ENCODE measurements at regions not wholly inside any gene's neighbourhood (a gene's known extent, or its start where the extent isn't known, plus 50 kb on each side); places are given as distances from the start of the nearest gene placed in this dataset.

DNA sequence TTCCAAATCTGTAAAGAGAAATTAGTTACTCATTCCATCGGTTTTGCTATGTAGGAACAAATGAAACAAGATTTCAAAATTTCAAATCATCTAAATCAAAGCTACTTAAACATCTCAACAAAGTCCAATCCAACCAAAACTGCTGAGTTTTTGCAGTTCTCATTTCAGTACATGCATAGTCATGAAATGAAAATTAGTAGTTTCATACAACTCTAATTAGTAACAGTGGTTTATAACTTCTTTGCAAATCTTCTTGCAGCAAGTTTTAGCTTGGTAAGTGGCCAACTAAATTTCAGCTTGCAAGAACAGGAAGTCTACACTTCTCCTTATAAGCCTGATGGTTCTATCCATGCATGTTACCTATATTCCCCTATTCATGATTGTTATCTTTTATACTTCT lies 75.6 kb downstream of the SPRY2 start (continued):
- TF ChIP-seq ZNF331 (CRISPR knock-in tag; IDR thresholded peaks at IDR 0.05; ENCODE audit: low read depth) (no peak), ZNF114 (CRISPR knock-in tag; IDR thresholded peaks at IDR 0.05) (no peak), NANOG (IDR thresholded peaks at IDR 0.05; ENCODE audit: borderline replicate concordance) (no peak), EZH2 (IDR thresholded peaks at IDR 0.05; ENCODE audit: low read depth, unreplicated experiment) (no peak)
- TF ChIP-seq, protein P1, sequence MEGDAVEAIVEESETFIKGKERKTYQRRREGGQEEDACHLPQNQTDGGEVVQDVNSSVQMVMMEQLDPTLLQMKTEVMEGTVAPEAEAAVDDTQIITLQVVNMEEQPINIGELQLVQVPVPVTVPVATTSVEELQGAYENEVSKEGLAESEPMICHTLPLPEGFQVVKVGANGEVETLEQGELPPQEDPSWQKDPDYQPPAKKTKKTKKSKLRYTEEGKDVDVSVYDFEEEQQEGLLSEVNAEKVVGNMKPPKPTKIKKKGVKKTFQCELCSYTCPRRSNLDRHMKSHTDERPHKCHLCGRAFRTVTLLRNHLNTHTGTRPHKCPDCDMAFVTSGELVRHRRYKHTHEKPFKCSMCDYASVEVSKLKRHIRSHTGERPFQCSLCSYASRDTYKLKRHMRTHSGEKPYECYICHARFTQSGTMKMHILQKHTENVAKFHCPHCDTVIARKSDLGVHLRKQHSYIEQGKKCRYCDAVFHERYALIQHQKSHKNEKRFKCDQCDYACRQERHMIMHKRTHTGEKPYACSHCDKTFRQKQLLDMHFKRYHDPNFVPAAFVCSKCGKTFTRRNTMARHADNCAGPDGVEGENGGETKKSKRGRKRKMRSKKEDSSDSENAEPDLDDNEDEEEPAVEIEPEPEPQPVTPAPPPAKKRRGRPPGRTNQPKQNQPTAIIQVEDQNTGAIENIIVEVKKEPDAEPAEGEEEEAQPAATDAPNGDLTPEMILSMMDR (conservative IDR thresholded peaks at IDR 0.05; ENCODE audit: low read depth in 2 of 2), result no peak

DNA sequence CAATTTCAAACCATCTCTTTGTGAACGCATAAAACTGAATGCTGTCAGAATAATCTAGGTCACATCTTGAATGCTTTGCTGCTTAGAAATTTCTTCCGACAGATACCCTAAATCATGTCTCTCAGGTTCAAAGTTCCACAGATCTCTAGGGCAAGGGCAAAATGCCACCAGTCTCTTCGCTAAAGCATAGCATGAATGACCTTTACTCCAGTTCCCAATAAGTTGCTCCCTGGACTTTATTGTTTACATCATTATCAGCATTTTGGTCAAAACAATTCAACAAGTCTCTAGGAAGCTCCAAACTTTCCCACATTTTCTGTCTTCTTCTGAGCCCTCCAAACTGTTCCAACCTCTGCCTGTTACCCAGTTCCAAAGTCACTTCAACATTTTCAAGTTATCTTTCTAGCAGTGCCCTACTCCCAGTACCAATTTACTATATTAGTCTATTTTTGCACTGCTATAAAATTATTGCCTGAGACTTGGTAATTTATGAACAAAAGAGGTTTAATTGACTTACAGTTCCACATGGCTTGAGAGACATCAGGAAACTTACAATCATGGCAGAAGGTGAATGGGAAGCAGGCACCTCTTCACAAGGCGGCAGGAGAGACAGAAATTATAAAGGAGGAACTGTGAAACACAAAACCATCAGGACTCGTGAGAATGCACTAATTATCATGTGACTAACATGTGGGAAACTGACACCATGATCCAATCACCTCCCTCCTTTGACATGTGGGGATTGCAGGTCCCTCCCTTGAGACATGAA lies 77.0 kb downstream of the SPRY2 start:
- no peak overlapping the region for H3K4me3 Mint-ChIP-seq
- Histone ChIP-seq H3K4me3 (no peak overlapping the region), H3K36me3 (ENCODE audit: insufficient read depth) (no peaks in the 10 kb centered on the region), H3K79me2 (replicated peaks; ENCODE audit: insufficient read depth) (no peaks in the 10 kb centered on the region), H4K20me1 (replicated peaks; ENCODE audit: insufficient read depth) (no peaks in the 10 kb centered on the region), H3K9me2 (ENCODE audit: insufficient read depth) (peaks cover 5% of the 10 kb centered on the region; the same call in 1 of the 2 replicates), H3K4me1 (ENCODE audit: insufficient read depth) (no peaks in the 10 kb centered on the region), H3K27ac (ENCODE audit: low read depth) (no peak overlapping the region), H3F3A (replicated peaks; ENCODE audit: low read depth) (no peaks in the 10 kb centered on the region), H2AFZ (no peak overlapping the region), H3K4me2 (no peak overlapping the region), H3K27me3 (ENCODE audit: insufficient read depth) (no peaks in the 10 kb centered on the region)
- no peaks in the 10 kb centered on the region; the same call in 2 of the 3 replicates for H3K4me1 Mint-ChIP-seq
- DNase-seq (ENCODE audit: low spot score), result no peak
- no peak overlapping the region for H3K27ac Mint-ChIP-seq
- peaks cover 18% of the 10 kb centered on the region for H3K9me3 Mint-ChIP-seq
- no peak for ATAC-seq
- peaks cover 22% of the 10 kb centered on the region for H3K36me3 Mint-ChIP-seq (ENCODE audit: low read depth)
- peaks cover 2% of the 10 kb centered on the region for H3K27me3 Mint-ChIP-seq (ENCODE audit: insufficient read depth, low read depth, poor library complexity)
- TF ChIP-seq, protein P2, sequence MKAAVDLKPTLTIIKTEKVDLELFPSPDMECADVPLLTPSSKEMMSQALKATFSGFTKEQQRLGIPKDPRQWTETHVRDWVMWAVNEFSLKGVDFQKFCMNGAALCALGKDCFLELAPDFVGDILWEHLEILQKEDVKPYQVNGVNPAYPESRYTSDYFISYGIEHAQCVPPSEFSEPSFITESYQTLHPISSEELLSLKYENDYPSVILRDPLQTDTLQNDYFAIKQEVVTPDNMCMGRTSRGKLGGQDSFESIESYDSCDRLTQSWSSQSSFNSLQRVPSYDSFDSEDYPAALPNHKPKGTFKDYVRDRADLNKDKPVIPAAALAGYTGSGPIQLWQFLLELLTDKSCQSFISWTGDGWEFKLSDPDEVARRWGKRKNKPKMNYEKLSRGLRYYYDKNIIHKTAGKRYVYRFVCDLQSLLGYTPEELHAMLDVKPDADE (IDR thresholded peaks at IDR 0.05), result no peak
- TF ChIP-seq EZH2 (IDR thresholded peaks at IDR 0.05; ENCODE audit: low read depth, unreplicated experiment) (no peak), POLR2AphosphoS5 (IDR thresholded peaks at IDR 0.05; ENCODE audit: low read depth) (no peak), ZNF331 (CRISPR knock-in tag; IDR thresholded peaks at IDR 0.05; ENCODE audit: low read depth) (no peak), STAT1 (IDR thresholded peaks at IDR 0.05; ENCODE audit: unreplicated experiment) (no peak), JUNB (IDR thresholded peaks at IDR 0.05; ENCODE audit: unreplicated experiment) (no peak), ZNF114 (CRISPR knock-in tag; IDR thresholded peaks at IDR 0.05) (no peak), NANOG (IDR thresholded peaks at IDR 0.05; ENCODE audit: borderline replicate concordance) (no peak)
- TF ChIP-seq, protein P1 (conservative IDR thresholded peaks at IDR 0.05; ENCODE audit: low read depth in 2 of 2), result no peak
- TF ChIP-seq, protein P3, sequence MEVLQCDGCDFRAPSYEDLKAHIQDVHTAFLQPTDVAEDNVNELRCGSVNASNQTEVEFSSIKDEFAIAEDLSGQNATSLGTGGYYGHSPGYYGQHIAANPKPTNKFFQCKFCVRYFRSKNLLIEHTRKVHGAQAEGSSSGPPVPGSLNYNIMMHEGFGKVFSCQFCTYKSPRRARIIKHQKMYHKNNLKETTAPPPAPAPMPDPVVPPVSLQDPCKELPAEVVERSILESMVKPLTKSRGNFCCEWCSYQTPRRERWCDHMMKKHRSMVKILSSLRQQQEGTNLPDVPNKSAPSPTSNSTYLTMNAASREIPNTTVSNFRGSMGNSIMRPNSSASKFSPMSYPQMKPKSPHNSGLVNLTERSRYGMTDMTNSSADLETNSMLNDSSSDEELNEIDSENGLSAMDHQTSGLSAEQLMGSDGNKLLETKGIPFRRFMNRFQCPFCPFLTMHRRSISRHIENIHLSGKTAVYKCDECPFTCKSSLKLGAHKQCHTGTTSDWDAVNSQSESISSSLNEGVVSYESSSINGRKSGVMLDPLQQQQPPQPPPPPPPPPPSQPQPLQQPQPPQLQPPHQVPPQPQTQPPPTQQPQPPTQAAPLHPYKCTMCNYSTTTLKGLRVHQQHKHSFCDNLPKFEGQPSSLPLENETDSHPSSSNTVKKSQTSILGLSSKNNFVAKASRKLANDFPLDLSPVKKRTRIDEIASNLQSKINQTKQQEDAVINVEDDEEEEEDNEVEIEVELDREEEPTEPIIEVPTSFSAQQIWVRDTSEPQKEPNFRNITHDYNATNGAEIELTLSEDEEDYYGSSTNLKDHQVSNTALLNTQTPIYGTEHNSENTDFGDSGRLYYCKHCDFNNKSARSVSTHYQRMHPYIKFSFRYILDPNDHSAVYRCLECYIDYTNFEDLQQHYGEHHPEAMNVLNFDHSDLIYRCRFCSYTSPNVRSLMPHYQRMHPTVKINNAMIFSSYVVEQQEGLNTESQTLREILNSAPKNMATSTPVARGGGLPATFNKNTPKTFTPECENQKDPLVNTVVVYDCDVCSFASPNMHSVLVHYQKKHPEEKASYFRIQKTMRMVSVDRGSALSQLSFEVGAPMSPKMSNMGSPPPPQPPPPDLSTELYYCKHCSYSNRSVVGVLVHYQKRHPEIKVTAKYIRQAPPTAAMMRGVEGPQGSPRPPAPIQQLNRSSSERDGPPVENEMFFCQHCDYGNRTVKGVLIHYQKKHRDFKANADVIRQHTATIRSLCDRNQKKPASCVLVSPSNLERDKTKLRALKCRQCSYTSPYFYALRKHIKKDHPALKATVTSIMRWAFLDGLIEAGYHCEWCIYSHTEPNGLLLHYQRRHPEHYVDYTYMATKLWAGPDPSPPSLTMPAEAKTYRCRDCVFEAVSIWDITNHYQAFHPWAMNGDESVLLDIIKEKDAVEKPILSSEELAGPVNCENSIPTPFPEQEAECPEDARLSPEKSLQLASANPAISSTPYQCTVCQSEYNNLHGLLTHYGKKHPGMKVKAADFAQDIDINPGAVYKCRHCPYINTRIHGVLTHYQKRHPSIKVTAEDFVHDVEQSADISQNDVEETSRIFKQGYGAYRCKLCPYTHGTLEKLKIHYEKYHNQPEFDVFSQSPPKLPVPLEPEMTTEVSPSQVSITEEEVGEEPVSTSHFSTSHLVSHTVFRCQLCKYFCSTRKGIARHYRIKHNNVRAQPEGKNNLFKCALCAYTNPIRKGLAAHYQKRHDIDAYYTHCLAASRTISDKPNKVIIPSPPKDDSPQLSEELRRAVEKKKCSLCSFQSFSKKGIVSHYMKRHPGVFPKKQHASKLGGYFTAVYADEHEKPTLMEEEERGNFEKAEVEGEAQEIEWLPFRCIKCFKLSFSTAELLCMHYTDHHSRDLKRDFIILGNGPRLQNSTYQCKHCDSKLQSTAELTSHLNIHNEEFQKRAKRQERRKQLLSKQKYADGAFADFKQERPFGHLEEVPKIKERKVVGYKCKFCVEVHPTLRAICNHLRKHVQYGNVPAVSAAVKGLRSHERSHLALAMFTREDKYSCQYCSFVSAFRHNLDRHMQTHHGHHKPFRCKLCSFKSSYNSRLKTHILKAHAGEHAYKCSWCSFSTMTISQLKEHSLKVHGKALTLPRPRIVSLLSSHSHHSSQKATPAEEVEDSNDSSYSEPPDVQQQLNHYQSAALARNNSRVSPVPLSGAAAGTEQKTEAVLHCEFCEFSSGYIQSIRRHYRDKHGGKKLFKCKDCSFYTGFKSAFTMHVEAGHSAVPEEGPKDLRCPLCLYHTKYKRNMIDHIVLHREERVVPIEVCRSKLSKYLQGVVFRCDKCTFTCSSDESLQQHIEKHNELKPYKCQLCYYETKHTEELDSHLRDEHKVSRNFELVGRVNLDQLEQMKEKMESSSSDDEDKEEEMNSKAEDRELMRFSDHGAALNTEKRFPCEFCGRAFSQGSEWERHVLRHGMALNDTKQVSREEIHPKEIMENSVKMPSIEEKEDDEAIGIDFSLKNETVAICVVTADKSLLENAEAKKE (CRISPR knock-in tag; IDR thresholded peaks at IDR 0.05), result no peak

All from GM23338 (cell line).